HG03439 (cell line): ENCODE measurements at regions not wholly inside any gene's neighbourhood (a gene's known extent, or its start where the extent isn't known, plus 50 kb on each side); places are given as distances from the start of the nearest gene placed in this dataset.
"Not testable (repeated sequence)": the region's sequence is repeated elsewhere in the genome, so short reads cannot be mapped to it uniquely, and the experiment has no call there.

Experiments
- ATAC-seq: cut with Tn5 transposase; IDR thresholded peaks from one replicate; pipeline ENCODE4 v1.9.1; 2021; ENCODE audit warnings: mild to moderate bottlenecking, moderate library complexity; ENCODE audit not compliant: unreplicated experiment

DNA sequence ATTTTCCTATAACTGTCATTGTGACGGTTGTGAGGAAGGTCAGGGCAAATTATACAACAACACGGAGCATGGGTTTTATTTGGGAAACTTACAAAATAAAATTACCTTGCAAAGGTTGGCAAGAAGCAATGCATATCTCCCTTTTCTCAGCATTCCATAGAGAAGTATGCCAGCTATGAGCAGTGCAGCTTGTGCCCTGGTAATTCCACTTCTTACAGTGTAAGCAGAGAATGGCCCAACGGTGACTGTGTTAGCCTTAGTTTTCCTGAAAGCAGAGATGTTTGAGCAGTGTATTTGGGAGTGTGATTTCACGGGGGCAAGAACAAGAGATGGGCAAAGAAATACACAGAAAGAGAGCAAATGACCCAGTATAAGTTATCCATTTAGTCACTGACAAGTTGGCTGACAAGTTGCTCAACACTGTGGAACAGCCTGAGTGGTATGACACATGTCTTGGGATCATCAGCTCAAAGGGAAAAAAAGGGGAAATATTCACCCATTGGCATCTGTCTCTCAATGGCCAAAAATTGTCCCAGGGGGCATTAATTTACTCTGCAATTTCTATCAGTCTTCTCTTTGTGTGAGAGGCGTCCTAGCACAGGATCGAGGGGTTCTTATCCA is 210.9 kb upstream of the NRIP1 start:
- ATAC-seq = no peak

DNA sequence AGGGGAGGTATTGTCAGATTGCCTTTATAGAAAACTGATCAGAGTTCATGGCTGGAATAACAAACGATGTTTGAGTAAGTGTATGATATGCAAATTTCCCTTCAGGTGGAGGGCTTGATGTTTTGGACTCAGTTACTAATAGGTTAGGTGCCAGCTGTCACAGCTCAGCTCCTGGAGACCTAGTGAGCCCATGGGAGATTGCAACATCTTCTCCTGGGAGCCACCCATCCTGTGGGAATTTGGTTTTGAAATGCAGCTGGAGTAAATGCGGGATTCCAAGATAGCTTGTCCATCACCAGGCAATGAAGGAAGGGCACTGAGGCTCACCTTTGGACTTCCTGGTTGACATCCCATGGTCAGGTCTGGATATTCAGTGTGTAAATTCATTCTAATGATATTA is 211.4 kb upstream of the NRIP1 start:
- no peak for ATAC-seq

DNA sequence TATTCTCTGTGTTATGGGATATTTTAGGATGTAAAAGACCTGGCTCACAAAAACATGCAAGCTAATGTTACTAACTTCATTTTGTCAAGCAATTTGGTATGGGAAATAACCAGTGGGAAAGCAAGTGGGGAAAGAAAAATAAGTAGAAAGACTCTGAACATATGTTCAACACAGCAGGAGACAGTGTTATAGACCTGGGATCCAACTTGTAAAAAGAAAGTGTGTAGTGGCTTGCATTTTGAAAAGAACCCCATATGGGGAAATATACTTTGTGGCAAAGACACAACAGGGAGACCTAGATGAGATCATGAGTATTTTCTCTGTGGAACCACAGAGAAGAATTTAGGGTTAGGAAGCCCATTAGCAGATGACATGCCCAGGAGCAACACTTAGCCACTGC is 212.7 kb upstream of the NRIP1 start:
- ATAC-seq = no peak

DNA sequence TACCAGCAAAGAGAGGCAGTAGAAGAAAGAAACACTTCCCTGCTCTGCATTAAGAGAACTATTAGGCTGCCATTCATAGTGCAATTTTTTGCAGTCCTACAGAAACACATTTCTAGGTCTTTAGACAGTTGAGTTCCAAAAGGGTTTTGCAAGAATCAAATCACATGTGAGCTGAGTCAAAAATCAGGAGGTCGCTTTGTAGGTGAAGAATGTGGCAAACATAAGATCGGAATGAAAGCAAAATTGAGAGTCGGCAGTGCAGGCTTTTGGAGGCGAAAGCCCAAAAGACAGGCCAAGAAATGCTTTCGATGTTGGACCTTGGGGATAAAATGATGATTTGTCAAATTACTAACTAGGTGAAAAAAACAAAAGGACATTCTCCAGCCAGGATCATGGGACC is 213.5 kb upstream of the NRIP1 start:
- ATAC-seq = no peak

DNA sequence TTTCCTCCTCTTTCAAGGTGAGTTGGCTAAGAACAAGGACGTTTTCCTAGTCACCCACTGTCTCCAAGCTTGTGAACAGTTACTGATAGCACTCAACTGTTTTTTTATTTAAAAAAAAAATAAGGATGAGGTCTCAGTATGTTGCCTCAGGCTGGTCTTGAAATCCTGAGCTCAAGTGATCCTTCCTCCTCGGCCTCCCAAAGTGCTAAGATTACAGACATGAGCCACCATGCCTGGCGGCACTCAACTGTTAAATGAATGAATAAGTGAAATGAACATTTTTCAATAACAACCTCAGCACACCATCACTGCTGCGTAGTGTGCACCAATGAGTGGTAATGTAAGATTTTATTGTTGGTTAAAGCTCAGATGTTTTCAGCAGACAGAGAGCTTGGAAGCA is 214.1 kb upstream of the NRIP1 start:
- no peak for ATAC-seq

DNA sequence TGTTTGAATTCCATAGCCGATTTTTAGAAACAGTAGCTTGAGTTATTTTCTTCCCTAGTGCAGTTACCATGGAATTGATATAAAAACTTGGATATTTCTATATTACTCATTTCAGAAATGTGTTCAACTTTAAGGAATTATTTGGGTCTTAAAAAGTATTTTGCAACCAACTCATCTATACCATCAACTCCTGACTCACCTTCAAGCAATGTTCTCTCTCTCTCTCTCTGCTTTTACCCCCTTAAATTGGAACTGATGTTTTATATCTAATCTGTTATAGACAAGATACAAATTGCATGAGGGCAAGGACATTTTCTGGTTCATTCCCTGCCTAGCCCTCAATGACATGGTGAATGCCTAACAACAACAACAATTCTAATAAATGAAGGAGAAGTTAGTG is 214.7 kb upstream of the NRIP1 start:
- ATAC-seq = no peak

DNA sequence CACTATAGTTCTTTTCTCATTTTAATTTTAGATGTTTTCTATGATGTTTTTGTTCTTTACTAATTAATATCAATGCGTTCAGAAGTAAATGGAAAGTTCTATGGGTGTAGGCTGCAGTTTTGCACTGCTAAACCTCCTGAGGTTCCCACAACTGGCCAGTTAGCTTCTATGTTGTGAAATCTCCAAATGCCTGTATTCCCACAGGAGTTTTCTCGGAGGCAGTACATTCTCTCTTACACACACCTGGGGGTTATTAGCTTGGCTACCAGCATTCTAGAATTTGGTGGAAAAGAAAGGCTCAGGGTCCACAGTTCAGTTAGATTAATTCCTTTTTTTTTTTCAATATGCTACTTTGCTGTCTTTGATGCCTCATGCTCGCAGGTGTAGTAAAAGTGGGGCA is 216.9 kb upstream of the NRIP1 start:
- no peak for ATAC-seq

DNA sequence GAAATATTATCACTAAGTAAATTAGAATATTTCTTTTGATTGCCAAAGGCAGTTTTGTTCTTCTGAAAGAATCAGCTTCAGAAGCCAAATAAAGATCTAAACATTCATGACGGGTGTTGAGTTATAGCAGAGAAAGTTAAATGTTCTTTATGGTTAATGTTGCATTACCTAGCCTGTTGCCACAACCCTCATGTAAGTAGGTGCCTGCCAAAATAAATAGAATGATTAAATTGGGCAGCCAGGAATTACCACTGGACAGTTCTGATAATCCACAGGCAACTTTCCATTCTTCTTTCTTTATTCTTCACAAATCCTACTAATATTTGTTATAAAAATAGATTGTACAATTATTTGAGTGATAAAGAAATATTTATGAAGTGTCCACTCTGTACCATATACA is 217.9 kb upstream of the NRIP1 start:
- ATAC-seq = no peak

DNA sequence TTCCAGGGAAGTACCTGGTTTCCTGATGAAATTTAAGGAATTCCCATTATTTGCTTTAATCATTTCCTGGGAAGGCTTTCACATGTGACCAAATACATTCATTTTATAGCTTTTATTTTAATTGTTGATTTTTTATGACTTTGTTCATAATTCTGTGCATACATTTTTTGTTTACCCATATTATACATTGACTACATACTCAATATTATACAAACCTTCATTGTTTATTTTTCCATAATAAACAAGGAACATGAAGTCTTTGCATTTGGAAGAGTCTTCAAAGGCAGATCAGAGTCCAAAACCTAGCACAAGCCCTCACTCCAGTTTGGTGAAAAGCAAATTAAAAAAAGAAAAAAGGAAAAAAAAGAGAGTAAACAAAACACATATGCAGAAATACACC is 218.3 kb upstream of the NRIP1 start:
- ATAC-seq = no peak

DNA sequence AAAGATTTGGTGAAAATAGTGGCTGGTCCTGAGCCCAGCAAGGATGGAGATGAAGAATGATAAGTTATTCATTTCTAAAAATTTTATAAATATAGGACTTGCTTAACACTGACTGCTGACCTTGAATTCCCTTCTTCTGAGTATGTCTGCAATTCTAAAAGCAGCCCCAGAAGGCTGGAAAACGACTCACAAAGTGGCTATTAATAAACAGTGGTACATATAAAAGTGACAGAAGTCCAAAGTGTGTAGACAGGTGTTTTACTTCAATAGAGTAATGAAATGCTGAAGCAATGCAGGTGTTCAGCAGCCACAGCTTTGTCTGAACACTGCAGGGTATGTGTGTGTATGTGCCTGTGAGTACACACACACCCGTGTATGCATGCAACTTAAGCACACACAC is 219.0 kb upstream of the NRIP1 start:
- ATAC-seq = no peak

DNA sequence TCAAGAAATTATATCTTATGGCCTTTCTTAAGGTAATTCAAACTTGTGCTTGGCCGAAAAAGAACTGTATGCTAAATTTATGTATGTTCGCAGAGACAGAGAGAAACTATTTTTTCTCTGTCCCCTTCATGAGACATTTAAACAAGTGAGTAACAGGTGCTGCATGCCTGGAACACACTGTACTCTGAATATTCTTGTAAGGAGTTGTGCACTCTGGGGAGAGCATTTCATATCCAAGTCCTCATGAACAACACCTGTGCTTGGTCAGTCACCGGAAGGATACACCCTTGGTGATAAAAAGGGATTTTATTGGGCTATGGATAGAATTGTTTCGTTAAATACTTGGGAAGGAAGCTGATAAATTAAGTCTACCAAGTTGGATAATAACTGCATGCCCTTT is 220.8 kb upstream of the NRIP1 start:
- ATAC-seq = no peak

DNA sequence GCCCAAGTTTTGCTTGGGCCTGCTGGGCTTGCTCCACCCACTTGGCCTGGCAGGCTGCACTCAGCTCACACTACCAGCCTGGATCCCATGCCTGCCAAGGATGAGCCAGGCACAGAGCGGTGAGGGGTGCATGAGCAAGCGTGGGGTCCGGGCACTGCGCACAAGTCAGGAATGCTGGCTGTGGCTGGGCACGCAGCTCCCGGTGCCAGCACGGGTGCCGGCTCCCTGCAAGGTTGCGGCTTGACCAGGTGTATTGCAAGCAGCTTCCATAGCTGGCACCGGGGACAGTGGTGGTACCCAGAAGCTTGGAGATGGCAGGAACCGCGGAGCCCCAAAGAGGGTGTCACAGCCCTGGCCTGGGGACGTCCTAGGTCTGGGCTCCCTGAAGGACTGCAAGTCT is 224.4 kb upstream of the NRIP1 start:
- ATAC-seq = no peak

DNA sequence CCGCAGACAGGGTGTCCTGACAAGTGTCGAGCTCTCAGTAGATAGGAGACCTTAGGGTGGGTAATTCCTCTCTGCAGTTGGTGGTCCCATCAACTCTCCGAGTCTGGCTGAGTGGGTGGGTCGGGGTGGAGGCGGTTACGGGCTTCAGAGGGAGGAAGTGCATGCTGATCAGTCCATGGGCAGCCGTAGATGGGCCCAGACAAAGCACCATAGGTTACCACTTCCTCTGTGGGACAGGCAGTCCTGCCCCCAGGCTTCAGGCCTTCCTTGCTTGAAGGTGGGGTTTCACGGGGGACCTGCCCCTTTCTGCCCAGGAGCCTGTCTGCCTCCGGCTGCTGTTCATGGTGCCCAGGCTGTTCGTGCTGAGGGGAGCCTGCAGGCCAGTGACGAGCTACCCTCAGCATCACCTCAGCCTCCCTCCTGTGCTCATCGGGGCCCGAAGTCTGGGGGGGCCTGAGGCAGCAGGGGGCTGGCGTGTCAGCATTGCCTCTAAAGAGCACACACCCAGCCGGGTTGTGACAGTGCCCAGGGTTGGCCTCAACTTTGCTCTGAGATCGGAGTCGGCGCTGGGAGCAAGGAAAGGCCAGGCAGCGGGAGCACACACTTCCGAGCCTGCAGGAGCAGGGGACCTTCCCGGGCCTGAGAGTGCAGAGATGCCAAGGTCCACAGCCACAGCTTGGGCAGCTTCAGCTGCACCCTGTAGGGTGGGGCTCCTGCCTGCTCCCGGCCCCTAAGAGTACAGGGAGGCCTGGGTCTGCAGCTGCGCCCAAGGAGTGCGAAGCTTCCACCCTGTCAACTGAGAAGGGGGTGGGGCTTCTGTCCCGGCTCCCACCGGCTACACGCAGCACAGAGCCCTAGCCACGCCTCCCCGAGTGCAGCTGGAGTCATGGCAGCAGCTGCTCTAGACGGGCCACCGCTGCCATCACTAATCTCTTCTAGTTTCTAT is 225.4 kb upstream of the NRIP1 start:
- ATAC-seq = no peak

DNA sequence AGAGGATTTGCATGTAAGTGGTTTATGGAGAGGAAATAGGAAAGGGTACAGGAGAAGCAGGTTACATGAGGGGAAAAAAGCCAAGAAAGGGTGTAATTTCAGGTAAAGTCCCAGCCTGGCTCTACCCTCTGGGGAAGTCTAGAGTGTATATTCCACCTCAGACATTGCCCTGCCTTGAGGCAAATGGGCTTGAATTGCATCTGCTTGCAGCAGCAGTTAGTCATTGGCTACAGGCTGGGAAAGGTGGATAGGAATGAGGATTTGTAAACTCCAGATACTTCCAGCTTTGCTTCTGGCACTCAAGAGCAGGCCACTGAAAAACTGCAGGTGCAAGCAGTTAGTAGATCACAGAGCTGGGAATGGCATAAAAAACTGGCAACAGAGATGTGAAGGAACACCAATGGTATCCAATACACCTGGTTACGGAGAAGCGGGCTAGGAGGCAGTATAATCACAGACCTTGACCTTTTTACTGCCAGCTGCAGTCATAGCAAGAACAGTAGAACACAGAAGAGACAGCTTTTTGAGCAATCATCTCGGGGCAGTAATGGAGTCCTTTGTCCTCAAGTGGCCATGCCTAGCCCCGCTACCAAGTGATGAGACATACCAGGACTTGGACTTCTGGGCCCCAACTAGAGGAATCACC is 226.9 kb upstream of the NRIP1 start:
- no peak for ATAC-seq

DNA sequence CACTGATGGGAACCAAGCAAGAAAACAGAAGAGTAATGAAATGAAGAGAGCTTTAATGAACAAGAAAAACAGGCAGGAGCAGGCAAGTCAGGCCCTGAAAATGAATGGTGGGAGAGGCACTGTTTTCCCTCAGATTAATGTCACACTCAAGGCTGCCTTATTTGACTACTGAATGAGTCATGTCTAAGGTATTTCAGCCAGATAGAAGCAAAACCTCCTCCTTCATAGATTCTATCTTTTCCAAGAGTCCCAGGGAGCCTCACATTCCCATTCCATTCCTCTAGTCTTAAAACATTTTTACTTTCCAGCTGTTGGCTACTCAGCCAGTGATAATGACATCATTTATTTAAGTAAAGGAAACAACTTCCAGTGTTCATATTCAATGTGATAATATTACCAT is 228.4 kb upstream of the NRIP1 start:
- no peak for ATAC-seq

DNA sequence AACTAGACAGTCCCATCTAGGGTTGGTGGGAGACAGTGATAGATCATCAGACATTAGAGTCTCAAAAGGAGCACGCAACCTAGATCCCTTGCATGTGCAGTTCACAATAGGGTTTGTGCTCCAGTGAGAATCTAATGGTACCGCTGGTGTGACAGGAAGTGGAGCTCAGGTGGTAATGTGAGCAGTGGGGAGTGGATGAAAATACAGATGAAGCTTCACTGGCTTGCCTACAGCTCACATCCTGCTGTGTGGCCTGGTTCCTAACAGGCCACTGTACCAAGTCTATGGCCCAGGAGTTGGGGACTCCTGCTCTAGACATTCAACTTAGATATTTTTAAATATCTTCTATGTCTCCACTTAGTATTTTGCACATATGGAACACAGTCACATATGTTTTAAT is 231.1 kb upstream of the NRIP1 start:
- ATAC-seq = no peak

DNA sequence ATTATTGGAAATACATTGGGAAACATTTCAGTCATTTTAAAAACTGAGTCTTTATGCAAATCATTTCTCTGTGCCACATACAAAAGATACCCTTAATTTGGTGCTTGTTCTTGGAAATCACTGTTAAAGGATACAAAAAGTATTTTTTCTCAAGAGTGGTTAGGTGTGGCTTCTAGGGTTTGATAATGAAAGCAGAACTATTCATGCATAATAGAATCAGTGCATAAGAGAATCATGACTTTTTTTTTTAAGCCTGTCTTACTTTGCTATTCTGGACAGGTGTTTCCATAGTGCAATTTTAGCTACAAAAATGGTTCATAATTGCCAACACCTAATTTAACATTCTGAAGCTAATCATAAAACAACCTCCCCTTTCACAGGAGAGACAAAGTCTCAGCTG is 233.0 kb upstream of the NRIP1 start:
- no peak for ATAC-seq

DNA sequence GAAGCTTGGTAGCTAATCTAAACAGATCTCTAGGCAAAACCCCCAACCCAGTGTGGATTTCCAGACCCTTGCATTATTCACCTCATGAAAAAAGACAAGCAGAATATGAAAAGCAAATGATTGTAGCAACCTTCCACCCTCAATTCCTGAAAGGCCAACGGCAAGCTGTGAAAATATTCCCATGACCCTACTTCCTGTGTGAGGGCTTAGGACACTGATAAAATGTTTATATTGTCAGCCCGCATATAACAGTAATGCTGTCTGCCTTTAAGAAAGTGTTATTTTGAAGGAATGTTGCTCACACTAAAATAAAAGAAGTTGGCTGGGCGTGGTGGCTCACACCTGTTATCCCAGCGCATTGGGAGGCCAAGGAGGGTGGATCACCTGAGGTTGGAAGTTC is 233.5 kb upstream of the NRIP1 start:
- no peak for ATAC-seq

DNA sequence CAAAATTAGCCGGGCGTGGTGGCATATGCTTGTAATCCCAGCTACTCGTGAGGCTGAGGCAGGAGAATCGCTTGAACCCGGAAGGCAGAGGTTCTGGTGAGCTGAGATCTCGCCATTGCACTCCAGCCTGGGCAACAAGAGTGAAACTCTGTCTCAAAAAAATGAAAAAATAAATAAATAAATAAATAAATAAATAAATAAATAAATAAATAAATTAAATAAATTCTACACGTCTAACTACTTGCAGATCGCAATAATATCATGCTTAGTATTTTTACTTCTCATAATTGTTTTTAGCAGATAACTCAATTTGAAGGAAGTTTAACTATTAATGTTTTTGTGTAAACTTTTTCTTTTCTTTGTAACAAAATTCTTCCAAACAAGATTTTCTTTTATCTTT is 234.0 kb upstream of the NRIP1 start:
- not testable (repeated sequence) for ATAC-seq

DNA sequence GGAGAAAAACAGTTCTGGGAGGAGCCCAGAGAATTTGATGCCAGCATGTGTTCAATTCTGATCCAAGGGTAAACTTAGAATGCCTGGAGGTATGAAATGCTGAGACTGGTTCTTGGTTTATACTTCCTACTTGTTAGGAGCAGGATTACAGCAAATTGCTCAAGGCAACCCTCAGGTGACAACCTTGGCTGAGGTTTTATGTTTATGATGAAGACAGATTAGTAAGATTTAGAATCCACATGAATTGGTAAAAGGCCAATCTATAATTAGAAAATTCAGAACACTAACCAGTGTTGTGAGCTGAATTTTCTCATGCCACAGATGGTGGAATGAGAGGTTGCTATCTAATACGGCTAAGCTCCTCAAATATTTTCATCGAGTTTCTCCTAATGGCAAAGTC is 235.3 kb upstream of the NRIP1 start:
- no peak for ATAC-seq

DNA sequence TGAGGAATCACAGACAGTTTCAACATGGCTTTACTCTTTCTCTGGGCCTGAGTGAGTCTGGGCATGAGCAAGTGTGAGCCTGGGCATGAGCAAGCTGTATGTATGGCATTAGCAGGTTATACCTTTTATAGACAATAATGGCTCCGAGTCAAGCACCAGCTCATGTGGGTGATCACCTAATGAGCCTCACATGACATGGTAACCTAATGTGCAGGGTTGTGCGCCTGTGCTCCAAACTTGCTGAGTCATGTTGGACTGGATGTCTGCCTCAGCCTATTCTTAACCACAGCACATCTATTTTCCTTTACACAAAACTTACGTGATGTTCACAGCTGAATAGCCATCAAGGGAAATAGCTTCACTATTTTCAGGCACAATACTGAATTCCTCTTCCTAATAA is 236.2 kb upstream of the NRIP1 start:
- no peak for ATAC-seq

DNA sequence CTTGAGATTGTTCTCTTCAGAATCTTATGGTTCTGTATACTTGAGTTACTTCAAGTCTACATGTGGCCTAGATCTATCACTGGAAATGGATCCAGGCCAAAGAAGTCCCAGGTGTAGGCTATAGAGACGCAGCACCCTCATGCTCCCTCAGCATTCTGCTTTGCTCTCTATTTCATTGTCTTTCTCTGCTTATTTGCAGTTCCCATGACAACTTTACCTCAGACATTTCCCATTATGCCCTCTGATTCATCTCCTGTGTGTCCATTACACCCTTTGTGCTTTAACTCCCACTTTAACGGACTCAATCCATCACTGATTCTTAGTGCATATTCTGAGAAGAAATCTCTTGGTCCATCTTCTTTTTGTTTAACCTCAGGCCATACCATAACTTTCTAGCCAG is 236.9 kb upstream of the NRIP1 start:
- ATAC-seq = no peak
